Natural killer cell (primary cell): ENCODE measurements at regions not wholly inside any gene's neighbourhood (a gene's known extent, or its start where the extent isn't known, plus 50 kb on each side); places are given as distances from the start of the nearest gene placed in this dataset.
"Not testable (repeated sequence)": the region's sequence is repeated elsewhere in the genome, so short reads cannot be mapped to it uniquely, and the experiment has no call there.

Experiments
- ATAC-seq, 3 donors: fragments of 150-1000 bp in 2 of 3; fragments of 200-7000 bp in 1 of 3; cut with Tn5 transposase; 1 replicate in 1 of 3; 2 replicates in 2 of 3; pipeline ENCODE4 v1.10.0; 2021; ENCODE audit warnings: mild to moderate bottlenecking in 2 of 3, moderate library complexity in 2 of 3
- DNase-seq, 2 donors: peaks; one replicate each; pipeline versions ENCODE4 v3.0.0 to v3.0.0-alpha.2; 2013 to 2021; ENCODE audit warnings: mixed read lengths in 1 of 2
- H3K27ac ChIP-seq: one replicate; pipeline ENCODE4 v1.5.1; 2013; ENCODE audit warnings: mild to moderate bottlenecking, low read length
- H3K27me3 ChIP-seq: one replicate; pipeline ENCODE4 v1.6.1; 2013; ENCODE audit warnings: low read length; ENCODE audit not compliant: control insufficient read depth, insufficient read depth
- H3K36me3 ChIP-seq: one replicate; pipeline ENCODE4 v1.6.1; 2013; ENCODE audit warnings: low read length; ENCODE audit not compliant: control insufficient read depth, insufficient read depth
- H3K4me1 ChIP-seq: one replicate; pipeline ENCODE4 v1.6.1; 2013; ENCODE audit warnings: low read length; ENCODE audit not compliant: control insufficient read depth, insufficient read depth
- H3K4me3 ChIP-seq: one replicate; pipeline ENCODE4 v1.5.1; 2013; ENCODE audit warnings: low read length
- H3K9me3 ChIP-seq: one replicate; pipeline ENCODE4 v1.6.1; 2013; ENCODE audit warnings: low read length; ENCODE audit not compliant: control insufficient read depth, insufficient read depth
- H3K27ac Mint-ChIP-seq, 2 donors: one replicate each; pipeline ENCODE4 v1.8.0; 2022; ENCODE audit warnings: mild to moderate bottlenecking in 2 of 2, mixed read lengths in 2 of 2, moderate library complexity in 1 of 2
- H3K27me3 Mint-ChIP-seq, 2 donors: one replicate each; pipeline ENCODE4 v1.8.0; 2022; ENCODE audit warnings: low read depth in 2 of 2, mixed read lengths in 2 of 2
- H3K36me3 Mint-ChIP-seq: one replicate; pipeline ENCODE4 v1.8.0; 2022; ENCODE audit warnings: mixed read lengths
- H3K4me1 Mint-ChIP-seq, 2 donors: one replicate each; pipeline ENCODE4 v1.8.0; 2022; ENCODE audit warnings: mixed read lengths in 2 of 2
- H3K4me3 Mint-ChIP-seq: one replicate; pipeline ENCODE4 v1.8.0; 2022; ENCODE audit warnings: mild to moderate bottlenecking, moderate library complexity, mixed read lengths
- H3K9me3 Mint-ChIP-seq, 2 donors: one replicate each; pipeline ENCODE4 v1.8.0; 2022; ENCODE audit warnings: mixed read lengths in 2 of 2
- CTCF ChIP-seq: fragments of 200-600 bp; IDR thresholded peaks from one replicate; pipeline ENCODE4 v1.8.0; 2022; ENCODE audit warnings: antibody characterized with exemption
- WGBS: methylation state at CpG from one replicate; pipeline ENCODE4 v1.1.7; 2013; ENCODE audit warnings: missing lambda C conversion rate; ENCODE audit not compliant: insufficient coverage; 5-methylcytosine and 5-hydroxymethylcytosine counted together
- intact Hi-C: fragments of 100-400 bp; cut with micrococcal nuclease; formaldehyde crosslinking; loops from one replicate; pipeline ENCODE4 v1.14.2; 2022

GRCh38 chr15:95630683-95631082, 699.8 kb upstream of the NR2F2 start:
- Mint-ChIP-seq H3K27me3 (peaks cover 38 to 72% of the 10 kb centered on the region in 2 donors), H3K4me3 (no peak overlapping the region), H3K36me3 (peaks cover 8% of the 10 kb centered on the region), H3K9me3 (peaks cover 3 to 4% of the 10 kb centered on the region in 2 donors), H3K4me1 (peaks cover 0 to 5% of the 10 kb centered on the region in 2 donors), H3K27ac (no peak overlapping the region)
- DNase-seq (no peak), ATAC-seq (no peak)
- no peaks in the 10 kb centered on the region for H3K9me3 ChIP-seq
- peaks cover 4% of the 10 kb centered on the region for H3K27me3 ChIP-seq
- no peaks in the 10 kb centered on the region for H3K36me3 ChIP-seq
- no peaks in the 10 kb centered on the region for H3K4me1 ChIP-seq
- H3K27ac ChIP-seq: no peak overlapping the region
- intact Hi-C loops: no loop called here
- no peak overlapping the region for H3K4me3 ChIP-seq
- no peak for TF ChIP-seq CTCF
- no CpG with 5 or more reads among the region's 1 CpG for WGBS

GRCh38 chr15:95635666-95636065, 694.8 kb upstream of the NR2F2 start:
- Mint-ChIP-seq H3K9me3 (peaks cover 1% of the 10 kb centered on the region in 2 donors), H3K36me3 (peaks cover 5% of the 10 kb centered on the region), H3K4me1 (no peaks in the 10 kb centered on the region), H3K4me3 (no peak overlapping the region), H3K27me3 (peaks cover 20 to 53% of the 10 kb centered on the region in 2 donors), H3K27ac (no peak overlapping the region)
- Histone ChIP-seq H3K4me1 (no peaks in the 10 kb centered on the region), H3K27me3 (no peaks in the 10 kb centered on the region), H3K9me3 (no peaks in the 10 kb centered on the region), H3K36me3 (no peaks in the 10 kb centered on the region), H3K4me3 (no peak overlapping the region), H3K27ac (no peak overlapping the region)
- 84% methylated on average over 2 of the region's 2 CpGs for WGBS
- DNase-seq: no peak
- no peak for TF ChIP-seq CTCF
- ATAC-seq: no peak
- intact Hi-C loops: no loop called here

GRCh38 chr15:95636107-95636506, 694.4 kb upstream of the NR2F2 start:
- no peak overlapping the region for H3K4me3 Mint-ChIP-seq
- Histone ChIP-seq H3K4me3 (no peak overlapping the region), H3K36me3 (no peaks in the 10 kb centered on the region), H3K9me3 (no peaks in the 10 kb centered on the region), H3K4me1 (no peaks in the 10 kb centered on the region), H3K27ac (no peak overlapping the region), H3K27me3 (no peaks in the 10 kb centered on the region)
- 83% methylated on average over 3 of the region's 4 CpGs for WGBS
- ATAC-seq (no peak), DNase-seq (no peak)
- no peaks in the 10 kb centered on the region for H3K9me3 Mint-ChIP-seq
- H3K36me3 Mint-ChIP-seq: peaks cover under 1% of the 10 kb centered on the region
- TF ChIP-seq CTCF: no peak
- peaks cover 22 to 53% of the 10 kb centered on the region in 2 donors for H3K27me3 Mint-ChIP-seq
- intact Hi-C loops: no loop called here
- H3K4me1 Mint-ChIP-seq: no peaks in the 10 kb centered on the region
- H3K27ac Mint-ChIP-seq: no peak overlapping the region

- H3K4me3 ChIP-seq, ATAC-seq, H3K27ac ChIP-seq, H3K4me1 ChIP-seq, H3K9me3 Mint-ChIP-seq, intact Hi-C loops, H3K4me1 Mint-ChIP-seq, H3K4me3 Mint-ChIP-seq, H3K36me3 ChIP-seq, H3K9me3 ChIP-seq, H3K27me3 ChIP-seq, DNase-seq, H3K27ac Mint-ChIP-seq, H3K36me3 Mint-ChIP-seq: not testable (repeated sequence)
- WGBS: no CpG with 5 or more reads among the region's 3 CpGs
- H3K27me3 Mint-ChIP-seq: peaks cover 18 to 44% of the 10 kb centered on the region in 2 donors
Observed at GRCh38 chr15:95637234-95637633, 693.3 kb upstream of the NR2F2 start.
